ENCODE measurements at regions not wholly inside any gene's neighbourhood (a gene's known extent, or its start where the extent isn't known, plus 50 kb on each side); places are given as distances from the start of the nearest gene placed in this dataset.

DNA sequence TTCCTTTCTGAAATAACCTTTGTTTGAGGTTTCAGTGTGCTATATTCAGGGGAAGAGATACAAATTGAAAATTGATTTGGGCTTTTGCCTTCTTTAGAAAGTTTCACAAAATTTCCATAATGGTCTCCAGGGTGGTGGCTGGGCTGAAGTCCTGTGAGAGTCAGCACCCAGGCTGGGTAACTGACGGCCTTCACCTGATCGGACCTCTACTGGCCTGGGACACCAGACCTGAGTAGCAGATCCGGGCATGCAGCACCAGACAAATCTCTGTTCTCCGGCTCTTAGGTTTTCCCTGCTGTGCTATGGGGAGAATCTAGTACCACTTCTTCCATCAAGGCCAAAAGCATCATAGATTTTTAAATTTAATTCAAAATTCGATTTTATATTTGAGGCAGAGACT, 133.0 kb upstream of the LMCD1 start:
- Histone ChIP-seq H2AFZ (ENCODE audit: low read depth, low read length) (no peak overlapping the region), H3K9ac (replicated peaks; ENCODE audit: extremely low read depth, insufficient read depth, low read length) (no peak overlapping the region), H3K4me2 (ENCODE audit: insufficient read depth, low read length) (no peak overlapping the region), H3K27me3 (ENCODE audit: control insufficient read depth in 2 of 2, insufficient read depth in 2 of 2, low read length in 2 of 2) (no peaks in the 10 kb centered on the region), H3K9me1 (replicated peaks; ENCODE audit: control insufficient read depth, extremely low read depth, insufficient read depth, low read length) (no peaks in the 10 kb centered on the region), H3K4me1 (ENCODE audit: control insufficient read depth, extremely low read depth, insufficient read depth, low read length) (no peaks in the 10 kb centered on the region), H4K20me1 (replicated peaks; ENCODE audit: control insufficient read depth, extremely low read depth, insufficient read depth, low read length) (no peaks in the 10 kb centered on the region), H3K9me3 (replicated peaks; ENCODE audit: control insufficient read depth, insufficient read depth, low read length) (no peaks in the 10 kb centered on the region), H3K79me2 (ENCODE audit: control insufficient read depth, insufficient read depth, low read length) (no peaks in the 10 kb centered on the region), H3K27ac (ENCODE audit: insufficient read depth, low read depth, low read length) (no peak overlapping the region), H3K36me3 (ENCODE audit: control insufficient read depth in 2 of 2, extremely low read depth in 1 of 2, insufficient read depth in 2 of 2, low read length in 2 of 2) (no peaks in the 10 kb centered on the region), H3K4me3 (replicated peaks in 1 of 3; ENCODE audit: insufficient read depth in 1 of 3, low read depth in 1 of 3, low read length in 3 of 3) (no peak overlapping the region)
- no peak for TF ChIP-seq EZH2 (IDR thresholded peaks at IDR 0.05; ENCODE audit: borderline replicate concordance, low read depth, low read length, severe bottlenecking)
- no peak for TF ChIP-seq POLR2A (IDR thresholded peaks at IDR 0.05; ENCODE audit: low read depth, low read length)
- TF ChIP-seq, protein P1, sequence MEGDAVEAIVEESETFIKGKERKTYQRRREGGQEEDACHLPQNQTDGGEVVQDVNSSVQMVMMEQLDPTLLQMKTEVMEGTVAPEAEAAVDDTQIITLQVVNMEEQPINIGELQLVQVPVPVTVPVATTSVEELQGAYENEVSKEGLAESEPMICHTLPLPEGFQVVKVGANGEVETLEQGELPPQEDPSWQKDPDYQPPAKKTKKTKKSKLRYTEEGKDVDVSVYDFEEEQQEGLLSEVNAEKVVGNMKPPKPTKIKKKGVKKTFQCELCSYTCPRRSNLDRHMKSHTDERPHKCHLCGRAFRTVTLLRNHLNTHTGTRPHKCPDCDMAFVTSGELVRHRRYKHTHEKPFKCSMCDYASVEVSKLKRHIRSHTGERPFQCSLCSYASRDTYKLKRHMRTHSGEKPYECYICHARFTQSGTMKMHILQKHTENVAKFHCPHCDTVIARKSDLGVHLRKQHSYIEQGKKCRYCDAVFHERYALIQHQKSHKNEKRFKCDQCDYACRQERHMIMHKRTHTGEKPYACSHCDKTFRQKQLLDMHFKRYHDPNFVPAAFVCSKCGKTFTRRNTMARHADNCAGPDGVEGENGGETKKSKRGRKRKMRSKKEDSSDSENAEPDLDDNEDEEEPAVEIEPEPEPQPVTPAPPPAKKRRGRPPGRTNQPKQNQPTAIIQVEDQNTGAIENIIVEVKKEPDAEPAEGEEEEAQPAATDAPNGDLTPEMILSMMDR (IDR thresholded peaks at IDR 0.05; ENCODE audit: extremely low read depth in 1 of 2, insufficient read depth in 1 of 2, low read depth in 1 of 2, low read length in 2 of 2) = no peak
- no peak for TF ChIP-seq MYC (IDR thresholded peaks at IDR 0.05; ENCODE audit: low read depth, low read length)
- TF ChIP-seq FOS (IDR thresholded peaks at IDR 0.05; ENCODE audit: borderline replicate concordance, insufficient read depth, low read length) = no peak
- no peak for TF ChIP-seq JUN (IDR thresholded peaks at IDR 0.05; ENCODE audit: borderline replicate concordance, insufficient read depth, insufficient read length, low read depth)
- no peak for TF ChIP-seq MAX (IDR thresholded peaks at IDR 0.05; ENCODE audit: insufficient read depth, insufficient read length)
- no peak for TF ChIP-seq POLR2AphosphoS5 (IDR thresholded peaks at IDR 0.05; ENCODE audit: insufficient read depth, low read depth, low read length)
- no peak for TF ChIP-seq GATA2 (IDR thresholded peaks at IDR 0.05; ENCODE audit: insufficient read depth, insufficient read length, low read depth, low read length)
- FAIRE-seq (no peak), DNase-seq (ENCODE audit: low read depth, low spot score) (no peak)
- dilution Hi-C loops (cut with MboI; ENCODE audit: extremely low pct_ligation_motif_present, low sequenced_read_pairs) (no loop called here), intact Hi-C loops (cut with micrococcal nuclease) (no loop called here)
- ChIA-PET CTCF (no interaction called here), POLR2A (no interaction called here)
- no TSS peak for BruUV-seq (replicated peaks)

All from endothelial cell of umbilical vein (primary cell).